ENCODE measurements at regions not wholly inside any gene's neighbourhood (a gene's known extent, or its start where the extent isn't known, plus 50 kb on each side); places are given as distances from the start of the nearest gene placed in this dataset.

DNA sequence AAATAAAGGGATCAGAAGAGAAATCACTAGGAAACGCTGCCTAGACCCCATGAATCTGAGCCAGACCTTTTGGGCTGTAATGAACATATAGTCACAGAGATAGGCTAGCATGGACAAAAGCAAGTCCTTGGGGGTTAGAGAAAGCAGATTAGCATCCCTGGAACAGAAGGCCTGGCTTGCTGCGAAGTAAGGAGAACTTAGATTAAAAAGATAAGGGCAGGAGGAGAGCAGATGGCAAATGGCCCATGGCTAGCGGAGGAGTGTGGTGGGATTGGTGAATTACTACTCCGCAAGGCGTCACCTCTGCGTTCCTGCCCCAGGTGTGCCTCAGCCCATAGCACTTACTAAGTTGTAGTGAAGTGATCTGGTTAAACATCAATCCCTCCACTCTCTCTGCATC lies 92.3 kb upstream of the ZNF438 start:
- TF ChIP-seq EZH2 (IDR thresholded peaks at IDR 0.05; ENCODE audit: low read depth, unreplicated experiment) (no peak), EZH2phosphoT487 (IDR thresholded peaks at IDR 0.05; ENCODE audit: unreplicated experiment) (no peak), POLR2AphosphoS5 (IDR thresholded peaks at IDR 0.05; ENCODE audit: low read depth) (no peak), REST (IDR thresholded peaks at IDR 0.05; ENCODE audit: unreplicated experiment) (no peak), ZNF114 (CRISPR knock-in tag; IDR thresholded peaks at IDR 0.05) (no peak), CREB1 (CRISPR knock-in tag; IDR thresholded peaks at IDR 0.05; ENCODE audit: low read depth) (no peak), NANOG (IDR thresholded peaks at IDR 0.05; ENCODE audit: borderline replicate concordance) (no peak), JUNB (IDR thresholded peaks at IDR 0.05; ENCODE audit: unreplicated experiment) (no peak)
- TF ChIP-seq, protein P1, sequence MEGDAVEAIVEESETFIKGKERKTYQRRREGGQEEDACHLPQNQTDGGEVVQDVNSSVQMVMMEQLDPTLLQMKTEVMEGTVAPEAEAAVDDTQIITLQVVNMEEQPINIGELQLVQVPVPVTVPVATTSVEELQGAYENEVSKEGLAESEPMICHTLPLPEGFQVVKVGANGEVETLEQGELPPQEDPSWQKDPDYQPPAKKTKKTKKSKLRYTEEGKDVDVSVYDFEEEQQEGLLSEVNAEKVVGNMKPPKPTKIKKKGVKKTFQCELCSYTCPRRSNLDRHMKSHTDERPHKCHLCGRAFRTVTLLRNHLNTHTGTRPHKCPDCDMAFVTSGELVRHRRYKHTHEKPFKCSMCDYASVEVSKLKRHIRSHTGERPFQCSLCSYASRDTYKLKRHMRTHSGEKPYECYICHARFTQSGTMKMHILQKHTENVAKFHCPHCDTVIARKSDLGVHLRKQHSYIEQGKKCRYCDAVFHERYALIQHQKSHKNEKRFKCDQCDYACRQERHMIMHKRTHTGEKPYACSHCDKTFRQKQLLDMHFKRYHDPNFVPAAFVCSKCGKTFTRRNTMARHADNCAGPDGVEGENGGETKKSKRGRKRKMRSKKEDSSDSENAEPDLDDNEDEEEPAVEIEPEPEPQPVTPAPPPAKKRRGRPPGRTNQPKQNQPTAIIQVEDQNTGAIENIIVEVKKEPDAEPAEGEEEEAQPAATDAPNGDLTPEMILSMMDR (conservative IDR thresholded peaks at IDR 0.05; ENCODE audit: low read depth in 2 of 2), result no peak
